ENCODE measurements at regions not wholly inside any gene's neighbourhood (a gene's known extent, or its start where the extent isn't known, plus 50 kb on each side); places are given as distances from the start of the nearest gene placed in this dataset.

GRCh38 chr1:73930293-73930692 lies 267.7 kb downstream of the LRRIQ3 start:
- TF ChIP-seq CTCF (IDR thresholded peaks at IDR 0.05) (no peak), POLR2A (IDR thresholded peaks at IDR 0.05) (no peak), EP300 (IDR thresholded peaks at IDR 0.05) (no peak)

All from ovary (tissue), 3 donors.